Neural cell (in vitro differentiated cells): ENCODE measurements at regions not wholly inside any gene's neighbourhood (a gene's known extent, or its start where the extent isn't known, plus 50 kb on each side); places are given as distances from the start of the nearest gene placed in this dataset.

Experiments
- H2AFZ ChIP-seq: fragments of 200-600, 300-800 bp; sonication (generic), shearing (Covaris generic); 2 replicates; pipeline ENCODE4 v1.6.0; 2014; ENCODE audit warnings: low read depth, mild to moderate bottlenecking, antibody characterized with exemption, low read length, moderate library complexity
- H3F3A ChIP-seq: fragments of 200-600 bp; shearing (Covaris generic); 2 replicates; pipeline ENCODE4 v1.6.1; 2016; ENCODE audit warnings: mild to moderate bottlenecking, moderate library complexity, mixed read lengths, antibody characterized with exemption, low read length; ENCODE audit not compliant: insufficient read depth, poor library complexity, severe bottlenecking
- H3K27ac ChIP-seq: fragments of 200-600, 300-800 bp; sonication (generic), shearing (Covaris generic); 2 replicates; pipeline ENCODE4 v1.5.1; 2014; ENCODE audit warnings: mild to moderate bottlenecking, low read length, moderate library complexity
- H3K27me3 ChIP-seq: fragments of 300-800, 200-600 bp; sonication (generic), shearing (Covaris generic); 2 replicates; pipeline ENCODE4 v1.6.0; 2014; ENCODE audit warnings: mild to moderate bottlenecking, low read depth, low read length, moderate library complexity; ENCODE audit not compliant: insufficient read depth
- H3K36me3 ChIP-seq: fragments of 300-800, 200-600 bp; sonication (generic), shearing (Covaris generic); 2 replicates; pipeline ENCODE4 v1.5.1; 2014; ENCODE audit warnings: mild to moderate bottlenecking, antibody characterized with exemption, low read length, moderate library complexity; ENCODE audit not compliant: insufficient read depth
- H3K4me2 ChIP-seq: fragments of 300-800, 200-600 bp; sonication (generic), shearing (Covaris generic); 2 replicates; pipeline ENCODE4 v1.6.0; 2014; ENCODE audit warnings: mild to moderate bottlenecking, low read length
- H3K4me3 ChIP-seq: fragments of 300-800, 200-600 bp; sonication (generic), shearing (Covaris generic); 2 replicates; pipeline ENCODE4 v1.5.1; 2014; ENCODE audit warnings: mild to moderate bottlenecking, low read length, moderate library complexity
- H3K79me2 ChIP-seq: fragments of 200-600 bp; shearing (Covaris generic); replicated peaks from 2 replicates; pipeline ENCODE4 v1.6.0; 2014; ENCODE audit warnings: mild to moderate bottlenecking, low read length, moderate library complexity; ENCODE audit not compliant: insufficient read depth
- H3K9ac ChIP-seq: fragments of 300-800, 200-600 bp; sonication (generic), shearing (Covaris generic); 2 replicates; pipeline ENCODE4 v1.6.1; 2016; ENCODE audit warnings: mild to moderate bottlenecking, low read length, mixed read lengths
- H3K9me2 ChIP-seq: fragments of 200-600 bp; shearing (Covaris generic); 2 replicates; pipeline ENCODE4 v1.6.1; 2016; ENCODE audit warnings: mild to moderate bottlenecking, low read length, mixed read lengths; ENCODE audit not compliant: insufficient read depth
- H3K9me3 ChIP-seq: fragments of 200-600, 300-800 bp; sonication (generic), shearing (Covaris generic); 2 replicates; pipeline ENCODE4 v1.6.1; 2016; ENCODE audit warnings: mild to moderate bottlenecking, mixed run types, low read length, moderate library complexity, mixed read lengths
- H4K20me1 ChIP-seq: fragments of 200-600 bp; shearing (Covaris generic); 2 replicates; pipeline ENCODE4 v1.6.1; 2016; ENCODE audit warnings: mild to moderate bottlenecking, mixed run types; ENCODE audit not compliant: insufficient read depth
- EP300 ChIP-seq: fragments of 450-650 bp; conservative IDR thresholded peaks from 2 replicates; pipeline ENCODE4 v1.6.1; 2014; ENCODE audit warnings: antibody characterized with exemption, mild to moderate bottlenecking, moderate library complexity; ENCODE audit not compliant: poor library complexity, severe bottlenecking
- EZH2 ChIP-seq: fragments of 200-600, 300-800 bp; shearing (Covaris generic), sonication (generic); IDR thresholded peaks from 2 replicates; pipeline ENCODE4 v1.6.1; 2014; ENCODE audit warnings: antibody characterized with exemption, low read length, borderline replicate concordance, mild to moderate bottlenecking; ENCODE audit not compliant: insufficient read depth, poor library complexity, severe bottlenecking
- MXI1 ChIP-seq: fragments of 450-650 bp; conservative IDR thresholded peaks from 2 replicates; pipeline ENCODE4 v1.6.1; 2014; ENCODE audit warnings: antibody characterized with exemption, mild to moderate bottlenecking; ENCODE audit not compliant: poor library complexity, severe bottlenecking
- POLR2AphosphoS5 ChIP-seq: IDR thresholded peaks from 2 replicates; pipeline ENCODE4 v1.6.1; 2012
- RAD21 ChIP-seq: fragments of 450-650 bp; conservative IDR thresholded peaks from 2 replicates; pipeline ENCODE4 v1.6.1; 2014; ENCODE audit warnings: antibody characterized with exemption, mild to moderate bottlenecking, moderate library complexity
- SMC3 ChIP-seq: fragments of 450-650 bp; conservative IDR thresholded peaks from 2 replicates; pipeline ENCODE4 v1.6.1; 2014; ENCODE audit warnings: antibody characterized with exemption, mild to moderate bottlenecking, moderate library complexity; ENCODE audit not compliant: poor library complexity
- TAF1 ChIP-seq: IDR thresholded peaks from 2 replicates; pipeline ENCODE4 v1.6.1; 2012; ENCODE audit warnings: low read depth
- TF ChIP-seq, protein P1 (sequence below): fragments of 450-650 bp; IDR thresholded peaks from 2 replicates; pipeline ENCODE4 v1.5.1; 2014; ENCODE audit warnings: antibody characterized with exemption, mild to moderate bottlenecking, moderate library complexity; ENCODE audit not compliant: poor library complexity, severe bottlenecking
- TF ChIP-seq, protein P2 (sequence below): IDR thresholded peaks from 2 replicates; pipeline ENCODE4 v1.6.1; 2012; ENCODE audit warnings: borderline replicate concordance

DNA sequence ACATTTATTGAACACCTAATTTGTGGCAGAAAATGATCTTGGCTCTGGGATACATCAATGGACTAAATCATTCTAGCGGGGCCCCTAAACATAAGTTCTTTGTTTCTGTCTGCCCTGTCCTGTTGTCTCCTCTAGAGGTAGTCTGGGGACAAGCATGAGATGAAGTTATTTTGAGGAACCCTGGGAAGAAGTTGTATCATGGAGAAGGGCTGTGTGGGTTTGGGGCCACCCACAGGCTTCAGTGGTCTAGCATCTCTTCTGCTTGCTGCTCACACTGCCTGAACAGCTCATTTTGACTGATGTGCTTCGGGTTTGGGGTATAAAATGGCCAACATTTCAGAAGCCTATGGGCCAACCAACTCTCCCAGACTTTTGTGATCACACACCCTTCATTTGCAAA, 50.3 kb upstream of the OSBPL11 start:
- Histone ChIP-seq H3K9me3 (no peaks in the 10 kb centered on the region), H3K27ac (no peak overlapping the region), H3K4me2 (no peak overlapping the region), H3K79me2 (no peaks in the 10 kb centered on the region), H2AFZ (no peak overlapping the region), H3K27me3 (no peaks in the 10 kb centered on the region), H3K9me2 (no peaks in the 10 kb centered on the region), H4K20me1 (no peaks in the 10 kb centered on the region), H3K4me3 (no peak overlapping the region), H3K9ac (no peak overlapping the region), H3F3A (no peaks in the 10 kb centered on the region), H3K36me3 (no peaks in the 10 kb centered on the region)
- no peak for TF ChIP-seq TAF1
- TF ChIP-seq, protein P1, sequence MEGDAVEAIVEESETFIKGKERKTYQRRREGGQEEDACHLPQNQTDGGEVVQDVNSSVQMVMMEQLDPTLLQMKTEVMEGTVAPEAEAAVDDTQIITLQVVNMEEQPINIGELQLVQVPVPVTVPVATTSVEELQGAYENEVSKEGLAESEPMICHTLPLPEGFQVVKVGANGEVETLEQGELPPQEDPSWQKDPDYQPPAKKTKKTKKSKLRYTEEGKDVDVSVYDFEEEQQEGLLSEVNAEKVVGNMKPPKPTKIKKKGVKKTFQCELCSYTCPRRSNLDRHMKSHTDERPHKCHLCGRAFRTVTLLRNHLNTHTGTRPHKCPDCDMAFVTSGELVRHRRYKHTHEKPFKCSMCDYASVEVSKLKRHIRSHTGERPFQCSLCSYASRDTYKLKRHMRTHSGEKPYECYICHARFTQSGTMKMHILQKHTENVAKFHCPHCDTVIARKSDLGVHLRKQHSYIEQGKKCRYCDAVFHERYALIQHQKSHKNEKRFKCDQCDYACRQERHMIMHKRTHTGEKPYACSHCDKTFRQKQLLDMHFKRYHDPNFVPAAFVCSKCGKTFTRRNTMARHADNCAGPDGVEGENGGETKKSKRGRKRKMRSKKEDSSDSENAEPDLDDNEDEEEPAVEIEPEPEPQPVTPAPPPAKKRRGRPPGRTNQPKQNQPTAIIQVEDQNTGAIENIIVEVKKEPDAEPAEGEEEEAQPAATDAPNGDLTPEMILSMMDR = no peak
- TF ChIP-seq SMC3 = no peak
- no peak for TF ChIP-seq EP300
- TF ChIP-seq, protein P2, sequence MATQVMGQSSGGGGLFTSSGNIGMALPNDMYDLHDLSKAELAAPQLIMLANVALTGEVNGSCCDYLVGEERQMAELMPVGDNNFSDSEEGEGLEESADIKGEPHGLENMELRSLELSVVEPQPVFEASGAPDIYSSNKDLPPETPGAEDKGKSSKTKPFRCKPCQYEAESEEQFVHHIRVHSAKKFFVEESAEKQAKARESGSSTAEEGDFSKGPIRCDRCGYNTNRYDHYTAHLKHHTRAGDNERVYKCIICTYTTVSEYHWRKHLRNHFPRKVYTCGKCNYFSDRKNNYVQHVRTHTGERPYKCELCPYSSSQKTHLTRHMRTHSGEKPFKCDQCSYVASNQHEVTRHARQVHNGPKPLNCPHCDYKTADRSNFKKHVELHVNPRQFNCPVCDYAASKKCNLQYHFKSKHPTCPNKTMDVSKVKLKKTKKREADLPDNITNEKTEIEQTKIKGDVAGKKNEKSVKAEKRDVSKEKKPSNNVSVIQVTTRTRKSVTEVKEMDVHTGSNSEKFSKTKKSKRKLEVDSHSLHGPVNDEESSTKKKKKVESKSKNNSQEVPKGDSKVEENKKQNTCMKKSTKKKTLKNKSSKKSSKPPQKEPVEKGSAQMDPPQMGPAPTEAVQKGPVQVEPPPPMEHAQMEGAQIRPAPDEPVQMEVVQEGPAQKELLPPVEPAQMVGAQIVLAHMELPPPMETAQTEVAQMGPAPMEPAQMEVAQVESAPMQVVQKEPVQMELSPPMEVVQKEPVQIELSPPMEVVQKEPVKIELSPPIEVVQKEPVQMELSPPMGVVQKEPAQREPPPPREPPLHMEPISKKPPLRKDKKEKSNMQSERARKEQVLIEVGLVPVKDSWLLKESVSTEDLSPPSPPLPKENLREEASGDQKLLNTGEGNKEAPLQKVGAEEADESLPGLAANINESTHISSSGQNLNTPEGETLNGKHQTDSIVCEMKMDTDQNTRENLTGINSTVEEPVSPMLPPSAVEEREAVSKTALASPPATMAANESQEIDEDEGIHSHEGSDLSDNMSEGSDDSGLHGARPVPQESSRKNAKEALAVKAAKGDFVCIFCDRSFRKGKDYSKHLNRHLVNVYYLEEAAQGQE = no peak
- TF ChIP-seq EZH2 = no peak
- TF ChIP-seq MXI1 = no peak
- no peak for TF ChIP-seq RAD21
- TF ChIP-seq POLR2AphosphoS5 = no peak

DNA sequence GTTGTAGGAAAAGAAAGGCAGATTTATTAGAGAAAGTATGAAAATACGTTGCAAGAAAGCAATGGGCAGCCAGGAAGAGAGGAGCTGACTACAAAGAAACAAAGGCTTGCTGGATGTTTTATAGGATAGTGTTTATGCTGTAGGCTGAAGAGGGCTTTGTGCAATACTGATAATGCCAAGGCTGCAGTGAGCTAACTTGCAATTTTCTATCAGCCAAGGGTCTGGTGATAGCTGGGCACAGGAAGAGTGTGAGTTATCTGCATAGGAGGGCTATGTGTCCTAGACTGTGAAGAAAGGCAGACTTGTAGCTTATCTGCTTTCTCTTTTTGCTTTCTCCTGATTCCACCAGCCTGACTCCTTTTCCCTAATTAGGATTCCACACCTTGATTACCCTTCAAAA, 51.3 kb upstream of the OSBPL11 start:
- Histone ChIP-seq H3K4me3 (no peak overlapping the region), H3K79me2 (no peaks in the 10 kb centered on the region), H4K20me1 (no peaks in the 10 kb centered on the region), H3K36me3 (no peaks in the 10 kb centered on the region), H3K9me3 (no peaks in the 10 kb centered on the region), H2AFZ (no peak overlapping the region), H3F3A (no peaks in the 10 kb centered on the region), H3K4me2 (no peak overlapping the region), H3K27ac (no peak overlapping the region), H3K9ac (no peak overlapping the region), H3K9me2 (no peaks in the 10 kb centered on the region), H3K27me3 (no peaks in the 10 kb centered on the region)
- TF ChIP-seq RAD21 (no peak), EP300 (no peak), MXI1 (no peak), SMC3 (no peak), EZH2 (no peak), TAF1 (no peak), POLR2AphosphoS5 (no peak)
- TF ChIP-seq, protein P2 = no peak
- TF ChIP-seq, protein P1 = no peak
